Testis (tissue), 2 donors: ENCODE measurements at regions not wholly inside any gene's neighbourhood (a gene's known extent, or its start where the extent isn't known, plus 50 kb on each side); places are given as distances from the start of the nearest gene placed in this dataset.

ENCODE experiments used
- DNase-seq: peaks from one replicate; pipeline ENCODE4 v3.0.0-alpha.2; 2019
- H3K27ac ChIP-seq, 2 donors: fragments of 200-600 bp; sonication (generic); one replicate each; pipeline ENCODE4 v1.5.1; 2019
- H3K27me3 ChIP-seq: fragments of 200-600 bp; sonication (generic); one replicate; pipeline ENCODE4 v1.5.1; 2019
- H3K36me3 ChIP-seq: fragments of 200-600 bp; sonication (generic); one replicate; pipeline ENCODE4 v1.5.1; 2017; ENCODE audit warnings: low read depth; ENCODE audit errors: missing control alignments
- H3K4me1 ChIP-seq: fragments of 200-600 bp; sonication (generic); one replicate; pipeline ENCODE4 v1.5.1; 2019
- H3K4me3 ChIP-seq, 2 donors: fragments of 200-600 bp; sonication (generic); one replicate each; pipeline ENCODE4 v1.5.1; 2017 to 2019
- H3K9me3 ChIP-seq: fragments of 200-600 bp; sonication (generic); one replicate; pipeline ENCODE4 v1.5.1; 2017
- CTCF ChIP-seq, 3 experiments: fragments of 450-650 bp in 2 of 3; fragments of 200-600 bp in 1 of 3; sonication (generic) in 1 of 3; IDR thresholded peaks; one replicate each; pipeline ENCODE4 v1.5.1; 2016 to 2019; ENCODE audit warnings: antibody characterized with exemption in 3 of 3, mild to moderate bottlenecking in 2 of 3, moderate library complexity in 1 of 3
- POLR2A ChIP-seq: fragments of 450-650 bp; IDR thresholded peaks from one replicate; pipeline ENCODE4 v1.6.1; 2017; ENCODE audit warnings: antibody characterized with exemption, mild to moderate bottlenecking, moderate library complexity
- WGBS, 2 donors: methylation state at CpG; one replicate each; pipeline ENCODE4 v1.1.5; 2018; 5-methylcytosine and 5-hydroxymethylcytosine counted together
- intact Hi-C: fragments of 100-400 bp; cut with DNase I; formaldehyde crosslinking; loops from one replicate; pipeline ENCODE4 v1.15.1; 2023; ENCODE audit warnings: low total_unique reads

DNA sequence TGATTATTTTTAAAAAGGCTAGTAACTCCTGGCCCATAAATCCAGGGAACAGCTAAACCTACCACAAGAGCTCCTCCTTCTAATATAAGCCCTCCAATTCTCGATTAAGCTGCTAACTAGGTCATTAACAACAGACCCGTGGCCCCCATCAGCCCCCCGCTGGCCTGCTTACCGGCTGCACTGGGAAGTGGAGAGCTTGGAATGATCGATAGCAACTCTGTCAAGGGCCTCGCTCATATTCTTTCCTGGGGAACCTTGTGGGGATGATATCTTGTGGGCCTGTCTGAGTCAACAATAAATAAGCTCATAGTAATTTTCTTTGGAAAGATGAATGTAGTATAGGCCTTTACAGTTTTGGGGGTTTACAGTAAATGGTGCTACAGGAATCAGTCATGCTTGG is 353.5 kb downstream of the TCERG1L start:
- Histone ChIP-seq H3K27ac (no peak overlapping the region), H3K27me3 (no peaks in the 10 kb centered on the region), H3K36me3 (no peaks in the 10 kb centered on the region), H3K4me3 (no peak overlapping the region), H3K4me1 (no peaks in the 10 kb centered on the region), H3K9me3 (no peaks in the 10 kb centered on the region)
- WGBS, 2 donors: 69 to 80% methylated on average over 6 of the region's 6 CpGs
- TF ChIP-seq POLR2A (no peak), CTCF (IDR thresholded peaks at IDR 0.05) (no peak)
- intact Hi-C loops: no loop called here
- no peak for DNase-seq

- intact Hi-C loops: no loop called here
- 86 to 95% methylated on average over 13 to 16 of the region's 16 CpGs for WGBS, 2 donors
These were observed 352.4 kb downstream of the TCERG1L start for GRCh38 chr10:130958981-130959751.

DNA sequence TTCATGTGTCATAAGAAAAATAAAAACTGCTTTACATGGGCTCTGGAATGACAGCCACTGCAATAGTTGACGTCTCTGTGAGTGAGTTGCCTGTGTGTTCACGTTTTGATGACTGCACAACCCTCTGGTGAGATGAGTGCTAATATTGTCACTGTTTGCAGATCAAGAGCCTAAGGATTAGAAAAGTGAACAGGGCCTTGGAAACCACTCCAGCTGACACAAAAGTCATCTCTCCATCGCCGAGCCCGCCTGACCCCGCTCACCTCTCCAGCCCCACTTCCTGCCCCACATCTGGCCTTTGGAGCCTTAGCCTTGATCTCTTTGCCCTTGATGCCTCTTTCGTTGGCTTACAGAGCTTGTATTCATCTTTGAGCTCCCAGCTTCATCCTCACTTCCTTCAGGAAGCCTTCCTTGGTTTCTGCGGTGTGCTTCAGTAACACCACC is 351.7 kb downstream of the TCERG1L start:
- H3K4me3 ChIP-seq: no peak overlapping the region
- intact Hi-C loops: no loop called here
- no peak overlapping the region for H3K27ac ChIP-seq
- 87 to 88% methylated on average over 8 of the region's 8 CpGs for WGBS, 2 donors
- H3K4me1 ChIP-seq: no peaks in the 10 kb centered on the region
- no peaks in the 10 kb centered on the region for H3K36me3 ChIP-seq
- no peak for TF ChIP-seq CTCF (IDR thresholded peaks at IDR 0.05)
- TF ChIP-seq POLR2A: no peak
- no peak for DNase-seq
- no peaks in the 10 kb centered on the region for H3K27me3 ChIP-seq
- no peaks in the 10 kb centered on the region for H3K9me3 ChIP-seq

More at GRCh38 chr10:130958981-130959751, 352.4 kb downstream of the TCERG1L start:
- H3K36me3 ChIP-seq: no peaks in the 10 kb centered on the region
- no peak overlapping the region for H3K4me3 ChIP-seq
- DNase-seq: no peak
- TF ChIP-seq CTCF (IDR thresholded peaks at IDR 0.05) (no peak), POLR2A (no peak)
- no peaks in the 10 kb centered on the region for H3K9me3 ChIP-seq
- no peak overlapping the region for H3K27ac ChIP-seq
- H3K4me1 ChIP-seq: no peaks in the 10 kb centered on the region
- H3K27me3 ChIP-seq: no peaks in the 10 kb centered on the region

DNA sequence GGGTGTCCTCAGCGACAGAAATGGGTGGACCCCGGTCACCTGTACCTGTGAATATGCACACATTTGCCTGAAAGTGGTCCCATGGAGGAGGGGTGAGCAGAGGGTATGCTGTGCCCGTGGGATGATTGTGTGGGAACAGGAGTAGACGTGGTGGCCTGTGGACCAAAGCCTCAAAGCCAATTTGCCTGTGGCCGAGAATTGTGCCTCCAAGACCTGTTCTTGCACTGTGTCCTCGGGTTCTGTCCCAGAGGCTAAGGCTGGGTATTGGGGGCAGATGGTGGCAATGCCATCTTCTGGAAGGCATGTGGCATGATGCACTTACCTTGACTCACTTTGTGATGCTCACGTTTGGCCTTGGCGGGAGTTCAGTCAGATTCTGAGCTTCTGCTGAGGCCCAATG is 351.0 kb downstream of the TCERG1L start:
- no peak overlapping the region for H3K4me3 ChIP-seq
- H3K9me3 ChIP-seq: no peaks in the 10 kb centered on the region
- H3K27ac ChIP-seq: no peak overlapping the region
- H3K27me3 ChIP-seq: no peaks in the 10 kb centered on the region
- H3K4me1 ChIP-seq: no peaks in the 10 kb centered on the region
- TF ChIP-seq CTCF (IDR thresholded peaks at IDR 0.05) (no peak), POLR2A (no peak)
- intact Hi-C loops: no loop called here
- WGBS, 2 donors: 84 to 88% methylated on average over 8 of the region's 8 CpGs
- H3K36me3 ChIP-seq: no peaks in the 10 kb centered on the region
- no peak for DNase-seq
